ENCODE measurements at regions not wholly inside any gene's neighbourhood (a gene's known extent, or its start where the extent isn't known, plus 50 kb on each side); places are given as distances from the start of the nearest gene placed in this dataset.

- no peak for DNase-seq (ENCODE audit: low read depth in 1 of 2, low spot score in 1 of 2)
- no peak for TF ChIP-seq JUND (IDR thresholded peaks at IDR 0.05; ENCODE audit: low read depth)
- in situ Hi-C loops (cut with HindIII; ENCODE audit: low pct_unique_long_range_greater_than_20kb, low sequenced_read_pairs) = no loop called here
These were observed 278.7 kb downstream of the IPMK start for GRCh38 chr10:57988964-57989363.

GRCh38 chr10:57987055-57987721, 280.5 kb downstream of the IPMK start:
- TF ChIP-seq JUND (IDR thresholded peaks at IDR 0.05; ENCODE audit: low read depth) = no peak
- in situ Hi-C loops (cut with HindIII; ENCODE audit: low pct_unique_long_range_greater_than_20kb, low sequenced_read_pairs) = no loop called here
- DNase-seq (ENCODE audit: low read depth in 1 of 2, low spot score in 1 of 2) = peak in 1 of 2 experiments; percentile 48

DNA sequence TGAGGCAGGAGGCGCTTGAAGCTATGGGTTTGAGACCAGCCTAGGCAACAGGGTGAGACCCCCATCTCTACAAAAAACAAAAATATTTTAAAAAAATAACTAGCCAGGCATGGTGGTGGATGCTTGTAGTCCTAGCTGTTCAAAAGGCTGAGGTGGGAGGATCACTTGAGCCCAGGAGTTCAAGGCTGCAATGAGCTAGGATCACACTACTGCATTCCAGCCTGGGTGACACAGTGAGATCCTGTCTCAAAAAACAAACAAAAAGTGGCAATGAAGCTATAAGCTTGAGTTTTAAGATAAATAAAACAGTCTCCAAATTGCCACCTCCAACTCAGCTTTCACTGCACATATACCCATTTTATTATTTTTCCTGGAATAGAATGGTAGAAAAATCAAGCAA, 281.3 kb downstream of the IPMK start:
- no peak for TF ChIP-seq JUND (IDR thresholded peaks at IDR 0.05; ENCODE audit: low read depth)
- in situ Hi-C loops (cut with HindIII; ENCODE audit: low pct_unique_long_range_greater_than_20kb, low sequenced_read_pairs) = no loop called here
- DNase-seq (ENCODE audit: low read depth in 1 of 2, low spot score in 1 of 2) = peak in 1 of 2 experiments; percentile 43

GRCh38 chr10:57983281-57983791, 284.4 kb downstream of the IPMK start:
- DNase-seq (ENCODE audit: low read depth in 1 of 2, low spot score in 1 of 2) = no peak
- in situ Hi-C loops (cut with HindIII; ENCODE audit: low pct_unique_long_range_greater_than_20kb, low sequenced_read_pairs) = no loop called here
- TF ChIP-seq JUND (IDR thresholded peaks at IDR 0.05; ENCODE audit: low read depth) = no peak

DNA sequence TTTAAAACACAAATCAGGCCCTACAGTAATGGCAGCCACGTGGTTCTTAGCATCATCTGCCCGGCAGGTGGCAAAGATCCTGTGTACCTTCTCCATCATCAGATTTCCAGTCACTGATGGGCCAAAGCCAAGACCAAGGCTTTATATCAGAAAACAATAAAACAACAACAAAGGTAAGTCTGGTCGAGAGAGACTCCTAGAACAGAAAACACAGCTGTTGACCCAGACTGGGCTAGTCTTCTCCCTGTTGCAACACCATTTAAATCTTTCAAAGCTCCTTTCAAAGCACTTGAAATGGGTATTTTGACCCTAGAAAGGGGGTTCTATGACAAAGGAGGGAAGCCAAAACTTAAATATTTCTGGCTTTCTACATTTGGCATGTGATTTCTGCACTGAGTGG, 285.6 kb downstream of the IPMK start:
- no peak for TF ChIP-seq JUND (IDR thresholded peaks at IDR 0.05; ENCODE audit: low read depth)
- in situ Hi-C loops (cut with HindIII; ENCODE audit: low pct_unique_long_range_greater_than_20kb, low sequenced_read_pairs) = no loop called here
- DNase-seq (ENCODE audit: low read depth in 1 of 2, low spot score in 1 of 2) = no peak

DNA sequence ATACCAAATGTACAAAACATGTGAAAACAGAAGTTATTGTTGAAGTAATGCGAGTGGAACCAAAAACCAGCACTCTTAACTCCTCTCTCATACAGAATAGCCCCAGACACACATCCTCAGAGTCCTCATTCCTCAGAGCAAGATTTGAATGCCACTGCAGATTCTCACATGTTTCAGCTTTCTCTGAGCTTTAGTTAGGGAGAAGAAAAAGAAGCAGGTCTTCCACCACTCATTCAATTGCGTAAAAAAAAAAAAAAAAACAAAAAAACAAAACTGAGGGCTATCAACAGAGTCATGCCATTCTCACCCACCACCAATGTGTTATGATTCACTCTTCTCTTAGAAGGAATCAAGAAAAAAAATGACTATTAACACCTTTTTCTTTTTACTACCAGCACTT, 287.7 kb downstream of the IPMK start:
- in situ Hi-C loops (cut with HindIII; ENCODE audit: low pct_unique_long_range_greater_than_20kb, low sequenced_read_pairs) = no loop called here

GRCh38 chr10:57979491-57979890, 288.2 kb downstream of the IPMK start:
- in situ Hi-C loops (cut with HindIII; ENCODE audit: low pct_unique_long_range_greater_than_20kb, low sequenced_read_pairs) = no loop called here
- no peak for DNase-seq (ENCODE audit: low read depth in 1 of 2, low spot score in 1 of 2)
- TF ChIP-seq JUND (IDR thresholded peaks at IDR 0.05; ENCODE audit: low read depth) = no peak

More for the DNA sequence above, 287.7 kb downstream of the IPMK start:
- no peak for DNase-seq (ENCODE audit: low read depth in 1 of 2, low spot score in 1 of 2)
- no peak for TF ChIP-seq JUND (IDR thresholded peaks at IDR 0.05; ENCODE audit: low read depth)

- no peak for TF ChIP-seq JUND (IDR thresholded peaks at IDR 0.05; ENCODE audit: low read depth)
- DNase-seq (ENCODE audit: low read depth in 1 of 2, low spot score in 1 of 2) = no peak
- in situ Hi-C loops (cut with HindIII; ENCODE audit: low pct_unique_long_range_greater_than_20kb, low sequenced_read_pairs) = no loop called here
These were observed 290.4 kb downstream of the IPMK start for GRCh38 chr10:57977262-57977661.

DNA sequence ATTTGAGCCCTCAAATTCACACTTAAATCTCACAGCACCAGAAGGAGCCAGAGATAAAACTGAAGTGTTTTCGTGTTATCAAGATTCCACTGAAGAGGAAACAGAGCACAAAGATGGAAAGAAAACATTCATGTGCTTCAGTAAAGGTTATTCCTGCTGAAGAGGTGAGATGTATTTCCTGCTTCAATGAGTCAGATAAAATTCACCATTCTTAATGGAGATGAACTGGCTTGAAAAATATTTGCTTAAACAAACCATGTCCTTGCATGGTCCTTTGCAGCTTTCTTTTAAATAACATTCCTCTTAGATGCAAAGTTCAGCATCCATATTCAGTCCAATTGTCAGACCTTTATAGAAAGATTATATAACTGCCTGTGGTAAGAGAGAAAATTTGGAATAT, 294.2 kb downstream of the IPMK start:
- no peak for TF ChIP-seq JUND (IDR thresholded peaks at IDR 0.05; ENCODE audit: low read depth)
- no peak for DNase-seq (ENCODE audit: low read depth in 1 of 2, low spot score in 1 of 2)
- in situ Hi-C loops (cut with HindIII; ENCODE audit: low pct_unique_long_range_greater_than_20kb, low sequenced_read_pairs) = no loop called here

GRCh38 chr10:57972783-57973182, 294.9 kb downstream of the IPMK start:
- TF ChIP-seq JUND (IDR thresholded peaks at IDR 0.05; ENCODE audit: low read depth) = no peak
- DNase-seq (ENCODE audit: low read depth in 1 of 2, low spot score in 1 of 2) = no peak

DNA sequence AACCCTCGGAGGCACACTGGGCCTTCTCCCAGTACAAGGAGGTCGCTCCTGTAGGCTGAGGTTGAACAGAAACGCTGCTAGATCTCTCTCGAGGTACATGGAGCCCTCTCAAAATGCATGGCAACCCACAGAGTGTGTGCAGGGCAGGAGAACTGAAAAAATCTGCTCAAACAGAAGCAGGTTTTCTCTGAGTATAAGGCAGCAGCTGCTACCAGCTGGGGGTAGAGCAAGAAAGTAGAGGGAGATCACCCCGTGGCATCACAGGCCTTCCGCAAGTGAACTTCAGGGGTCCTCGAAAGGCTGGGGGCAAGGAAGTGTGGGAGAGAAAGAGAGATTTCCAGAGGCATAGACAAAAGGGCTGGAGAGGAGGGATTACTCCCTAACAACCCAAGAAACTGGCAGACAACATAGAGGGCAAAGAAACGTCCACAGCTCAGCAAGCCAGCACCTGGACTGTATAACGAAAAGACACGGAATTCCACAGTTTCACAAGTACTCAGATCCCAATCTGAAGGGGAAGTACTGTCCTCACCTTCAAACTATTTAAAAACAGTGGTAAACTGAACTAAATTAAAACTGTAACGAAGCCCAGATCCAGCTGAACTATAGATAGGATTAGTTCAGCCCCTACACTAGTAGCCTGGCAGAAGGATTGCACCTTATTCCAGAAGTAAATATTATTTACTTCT, 299.2 kb downstream of the IPMK start:
- no peak for DNase-seq (ENCODE audit: low read depth in 1 of 2, low spot score in 1 of 2)
- TF ChIP-seq JUND (IDR thresholded peaks at IDR 0.05; ENCODE audit: low read depth) = no peak
- in situ Hi-C loops (cut with HindIII; ENCODE audit: low pct_unique_long_range_greater_than_20kb, low sequenced_read_pairs) = no loop called here

More at GRCh38 chr10:57972783-57973182, 294.9 kb downstream of the IPMK start:
- in situ Hi-C loops (cut with HindIII; ENCODE audit: low pct_unique_long_range_greater_than_20kb, low sequenced_read_pairs) = no loop called here

GRCh38 chr10:57964351-57964750, 303.3 kb downstream of the IPMK start:
- TF ChIP-seq JUND (IDR thresholded peaks at IDR 0.05; ENCODE audit: low read depth) = no peak
- in situ Hi-C loops (cut with HindIII; ENCODE audit: low pct_unique_long_range_greater_than_20kb, low sequenced_read_pairs) = no loop called here
- DNase-seq (ENCODE audit: low read depth in 1 of 2, low spot score in 1 of 2) = peak in 1 of 2 experiments; percentile 47

- DNase-seq (ENCODE audit: low read depth in 1 of 2, low spot score in 1 of 2) = no peak
- TF ChIP-seq JUND (IDR thresholded peaks at IDR 0.05; ENCODE audit: low read depth) = no peak
- in situ Hi-C loops (cut with HindIII; ENCODE audit: low pct_unique_long_range_greater_than_20kb, low sequenced_read_pairs) = no loop called here
These were observed 304.1 kb downstream of the IPMK start for GRCh38 chr10:57963546-57963945.

All from T47D (cell line).